ENCODE measurements at regions not wholly inside any gene's neighbourhood (a gene's known extent, or its start where the extent isn't known, plus 50 kb on each side); places are given as distances from the start of the nearest gene placed in this dataset.

- DNase-seq (ENCODE audit: low read depth in 1 of 2, low spot score in 1 of 2) (no peak), ATAC-seq (no peak), FAIRE-seq (no peak)
- Histone ChIP-seq H3K4me2 (no peak overlapping the region), H3K9me3 (no peaks in the 10 kb centered on the region), H3K4me1 (no peaks in the 10 kb centered on the region), H3K4me3 (no peak overlapping the region), H3K27ac (no peak overlapping the region)
- 68% methylated on average over 5 of the region's 5 CpGs for WGBS (ENCODE audit: missing lambda C conversion rate)
- TF ChIP-seq HDAC2 (IDR thresholded peaks at IDR 0.05) (no peak), KDM5A (IDR thresholded peaks at IDR 0.05) (no peak), CEBPB (IDR thresholded peaks at IDR 0.05) (no peak), RARB (CRISPR knock-in tag; IDR thresholded peaks at IDR 0.05) (no peak), ZSCAN20 (CRISPR knock-in tag; IDR thresholded peaks at IDR 0.05) (no peak), MYC (IDR thresholded peaks at IDR 0.05; ENCODE audit: borderline replicate concordance, low read length) (no peak), FOSL2 (IDR thresholded peaks at IDR 0.05) (no peak), FOSL2 (CRISPR knock-in tag; IDR thresholded peaks at IDR 0.05) (no peak), CBX8 (IDR thresholded peaks at IDR 0.05) (no peak)
- ChIA-PET POLR2A (no interaction called here), CTCF (interaction anchor here (1.0 to 1.5 kb wide), 3 partner anchors 15 to 83 kb away, joined by 3 read pairs; no protein-coding TSS in a partner anchor)
Observed at GRCh38 chr2:20551945-20552328, 99.0 kb downstream of the HS1BP3 start.

GRCh38 chr2:20552847-20553246 is 98.1 kb downstream of the HS1BP3 start:
- Histone ChIP-seq H3K4me1 (no peaks in the 10 kb centered on the region), H3K9me3 (no peaks in the 10 kb centered on the region), H3K4me3 (no peak overlapping the region), H3K27ac (no peak overlapping the region), H3K4me2 (no peak overlapping the region)
- ChIA-PET CTCF (interaction anchor here (1.0 to 1.3 kb wide), 3 partner anchors 10 to 82 kb away, joined by 3 to 4 read pairs (median 3); no protein-coding TSS in a partner anchor), POLR2A (no interaction called here)
- FAIRE-seq (no peak), DNase-seq (ENCODE audit: low read depth in 1 of 2, low spot score in 1 of 2) (no peak), ATAC-seq (no peak)
- TF ChIP-seq ELK1 (IDR thresholded peaks at IDR 0.05; ENCODE audit: low read depth, low read length) (no peak), ZSCAN20 (CRISPR knock-in tag; IDR thresholded peaks at IDR 0.05) (no peak), ATOH8 (CRISPR knock-in tag; IDR thresholded peaks at IDR 0.05; ENCODE audit: low read depth) (no peak), HDAC2 (IDR thresholded peaks at IDR 0.05) (no peak), BCL3 (IDR thresholded peaks at IDR 0.05) (no peak), EHMT2 (IDR thresholded peaks at IDR 0.05; ENCODE audit: low read depth) (no peak), RFX5 (IDR thresholded peaks at IDR 0.05) (no peak)
- 64% methylated on average over 3 of the region's 3 CpGs for WGBS (ENCODE audit: missing lambda C conversion rate)

- no peak overlapping the region for H3K4me3 ChIP-seq
- H3K9me3 ChIP-seq = no peaks in the 10 kb centered on the region
- 62% methylated on average over 5 of the region's 5 CpGs for WGBS (ENCODE audit: missing lambda C conversion rate)
- no peak overlapping the region for H3K27ac ChIP-seq
- DNase-seq (ENCODE audit: low read depth in 1 of 2, low spot score in 1 of 2) (no peak), FAIRE-seq (no peak), ATAC-seq (no peak)
- POLR2A ChIA-PET = no interaction called here
- no peak overlapping the region for H3K4me2 ChIP-seq
- no peaks in the 10 kb centered on the region for H3K4me1 ChIP-seq
- CTCF ChIA-PET = interaction anchor here (1.0 to 1.3 kb wide), 3 partner anchors 10 to 174 kb away, joined by 3 to 4 read pairs (median 3); no protein-coding TSS in a partner anchor
- TF ChIP-seq EHMT2 (IDR thresholded peaks at IDR 0.05; ENCODE audit: low read depth) (no peak), NFE2L2 (conservative IDR thresholded peaks at IDR 0.05; ENCODE audit: low read length) (no peak)
Observed at GRCh38 chr2:20553580-20553979, 97.3 kb downstream of the HS1BP3 start.

- FAIRE-seq (no peak), DNase-seq (ENCODE audit: low read depth in 1 of 2, low spot score in 1 of 2) (no peak), ATAC-seq (no peak)
- ChIA-PET POLR2A (no interaction called here), CTCF (interaction anchor here (0.6 to 2.8 kb wide), 4 partner anchors 61 to 127 kb away, joined by 3 to 9 read pairs (median 3); no protein-coding TSS in a partner anchor)
- H3K4me2 ChIP-seq = no peak overlapping the region
- TF ChIP-seq MAFK (IDR thresholded peaks at IDR 0.05; ENCODE audit: partially characterized antibody) (no peak), HOXB5 (CRISPR knock-in tag; IDR thresholded peaks at IDR 0.05) (no peak), MYC (IDR thresholded peaks at IDR 0.05; ENCODE audit: borderline replicate concordance, low read length) (no peak), KDM5A (IDR thresholded peaks at IDR 0.05) (no peak), TP53 (CRISPR knock-in tag; IDR thresholded peaks at IDR 0.05) (no peak), ELK1 (IDR thresholded peaks at IDR 0.05; ENCODE audit: low read depth, low read length) (no peak), HEYL (CRISPR knock-in tag; IDR thresholded peaks at IDR 0.05) (no peak), FOSB (CRISPR knock-in tag; IDR thresholded peaks at IDR 0.05) (no peak), EHMT2 (IDR thresholded peaks at IDR 0.05; ENCODE audit: low read depth) (no peak)
- no peak overlapping the region for H3K27ac ChIP-seq
- H3K4me1 ChIP-seq = no peaks in the 10 kb centered on the region
- H3K4me3 ChIP-seq = no peak overlapping the region
- no peaks in the 10 kb centered on the region for H3K9me3 ChIP-seq
Observed at GRCh38 chr2:20555954-20556353, 94.9 kb downstream of the HS1BP3 start.

Measured in A549 (cell line).